Osteoblast (primary cell): ENCODE measurements at regions not wholly inside any gene's neighbourhood (a gene's known extent, or its start where the extent isn't known, plus 50 kb on each side); places are given as distances from the start of the nearest gene placed in this dataset.

Source experiments
- DNase-seq: peaks from one replicate; pipeline ENCODE4 v3.0.0; 2011; ENCODE audit warnings: low spot score, mixed read lengths; ENCODE audit not compliant: insufficient read length; ENCODE audit errors: missing footprints
- H2AFZ ChIP-seq: 2 replicates; pipeline ENCODE4 v1.6.0; 2011; ENCODE audit warnings: mild to moderate bottlenecking, low read length
- H3K27ac ChIP-seq: 2 replicates; pipeline ENCODE4 v1.5.1; 2011; ENCODE audit warnings: mild to moderate bottlenecking, low read depth, low read length, moderate library complexity
- H3K27me3 ChIP-seq: 2 replicates; pipeline ENCODE4 v1.6.0; 2012; ENCODE audit warnings: mild to moderate bottlenecking, control low read depth, inconsistent platforms, low read length, moderate library complexity; ENCODE audit not compliant: insufficient read depth
- H3K36me3 ChIP-seq: 2 replicates; pipeline ENCODE4 v1.5.1; 2011; ENCODE audit warnings: mild to moderate bottlenecking, low read length, control low read depth, moderate library complexity; ENCODE audit not compliant: insufficient read depth
- H3K4me1 ChIP-seq: 2 replicates; pipeline ENCODE4 v1.5.1; 2011; ENCODE audit warnings: mild to moderate bottlenecking, low read length, control low read depth, moderate library complexity; ENCODE audit not compliant: insufficient read depth
- H3K4me2 ChIP-seq: 2 replicates; pipeline ENCODE4 v1.6.0; 2011; ENCODE audit warnings: mild to moderate bottlenecking, low read length; ENCODE audit not compliant: insufficient read depth
- H3K4me3 ChIP-seq: fragments of 200-600 bp; sonication (generic); 3 replicates; pipeline ENCODE4 v1.5.1; 2012; ENCODE audit warnings: mild to moderate bottlenecking, low read length, inconsistent platforms; ENCODE audit not compliant: insufficient read depth
- H3K79me2 ChIP-seq: 2 replicates; pipeline ENCODE4 v1.6.0; 2012; ENCODE audit warnings: mild to moderate bottlenecking, low read length, control low read depth, inconsistent platforms; ENCODE audit not compliant: insufficient read depth
- H3K9me3 ChIP-seq: 2 replicates; pipeline ENCODE4 v1.5.1; 2011; ENCODE audit warnings: low read depth, low read length, control low read depth
- H4K20me1 ChIP-seq: 2 replicates; pipeline ENCODE4 v1.6.0; 2012; ENCODE audit warnings: mild to moderate bottlenecking, low read length, control low read depth; ENCODE audit not compliant: insufficient read depth
- CTCF ChIP-seq: IDR thresholded peaks from 2 replicates; pipeline ENCODE4 v1.5.1; 2011; ENCODE audit warnings: mild to moderate bottlenecking, low read depth, low read length, moderate library complexity; ENCODE audit errors: extremely low read depth

- no peak overlapping the region for H3K4me2 ChIP-seq
- no peak overlapping the region for H3K4me3 ChIP-seq
- H2AFZ ChIP-seq, result no peak overlapping the region
- H3K27ac ChIP-seq, result no peak overlapping the region
- no peaks in the 10 kb centered on the region for H3K36me3 ChIP-seq
- no peak for DNase-seq
- no peaks in the 10 kb centered on the region for H3K79me2 ChIP-seq
- H4K20me1 ChIP-seq, result no peaks in the 10 kb centered on the region
- no peak for TF ChIP-seq CTCF
- no peaks in the 10 kb centered on the region for H3K27me3 ChIP-seq
- no peaks in the 10 kb centered on the region for H3K9me3 ChIP-seq
- H3K4me1 ChIP-seq, result no peaks in the 10 kb centered on the region
Observed at GRCh38 chr4:58209551-58209950, 1099.4 kb upstream of the IGFBP7 start.

DNA sequence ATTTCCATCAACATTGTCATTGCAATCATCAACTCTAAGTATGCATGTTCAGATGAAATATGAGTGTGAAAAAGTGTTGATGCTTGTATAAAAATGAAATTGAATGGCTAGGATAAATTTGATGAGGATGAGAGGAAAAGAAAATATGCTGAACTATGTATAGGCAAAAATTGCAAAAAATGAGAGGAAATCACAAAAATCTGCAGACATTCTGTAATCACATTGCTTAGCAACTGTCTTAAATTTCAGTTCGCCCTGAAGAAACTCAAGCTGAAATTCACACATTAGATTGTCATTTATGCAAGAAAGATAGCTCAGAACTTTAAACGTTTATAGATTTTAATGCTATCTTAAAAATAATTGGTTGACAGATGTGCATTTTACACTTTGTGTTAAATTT lies 1098.8 kb upstream of the IGFBP7 start:
- H2AFZ ChIP-seq, result no peak overlapping the region
- no peaks in the 10 kb centered on the region for H3K79me2 ChIP-seq
- H3K27ac ChIP-seq, result no peak overlapping the region
- H3K4me1 ChIP-seq, result no peaks in the 10 kb centered on the region
- no peaks in the 10 kb centered on the region for H3K9me3 ChIP-seq
- H3K36me3 ChIP-seq, result no peaks in the 10 kb centered on the region
- no peak overlapping the region for H3K4me2 ChIP-seq
- H4K20me1 ChIP-seq, result no peaks in the 10 kb centered on the region
- H3K4me3 ChIP-seq, result no peak overlapping the region
- DNase-seq, result no peak
- H3K27me3 ChIP-seq, result no peaks in the 10 kb centered on the region
- TF ChIP-seq CTCF, result no peak

DNA sequence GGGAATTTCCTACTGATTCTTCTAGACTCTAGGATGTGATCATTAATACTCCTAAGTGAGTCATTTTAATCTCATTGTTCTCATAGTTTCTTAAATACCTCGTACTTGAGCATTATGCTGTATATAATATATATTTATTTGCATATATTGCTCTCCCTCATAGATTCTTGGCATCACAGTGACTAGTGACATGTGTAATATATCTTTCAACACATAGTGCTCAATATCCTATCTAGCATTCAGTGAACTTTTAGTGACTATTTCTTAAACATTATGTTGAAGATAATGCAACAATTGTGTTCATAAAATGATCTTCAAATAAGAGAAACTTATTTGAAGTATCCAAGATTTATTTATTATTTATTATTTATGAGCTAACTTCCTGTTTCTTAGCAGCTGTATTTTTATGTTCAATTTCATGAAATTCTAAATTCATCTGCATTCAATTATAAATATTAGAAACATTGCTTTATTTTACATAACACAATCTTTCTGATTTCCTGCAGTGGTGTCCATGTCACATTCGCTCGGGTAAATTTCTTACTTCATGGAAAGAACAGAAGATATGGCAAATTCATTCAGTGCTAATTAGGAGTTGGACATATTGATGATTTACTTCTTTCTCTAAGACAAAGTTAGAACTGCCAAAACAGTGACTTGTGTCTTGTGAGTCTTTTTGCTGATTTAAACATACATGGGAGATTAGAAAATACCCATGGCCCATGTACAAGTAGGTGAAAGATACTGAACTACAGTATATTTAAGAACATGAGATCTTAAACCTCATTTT lies 1095.5 kb upstream of the IGFBP7 start:
- Histone ChIP-seq H3K27ac (no peak overlapping the region), H4K20me1 (no peaks in the 10 kb centered on the region), H3K4me1 (no peaks in the 10 kb centered on the region), H3K4me3 (no peak overlapping the region), H3K4me2 (no peak overlapping the region), H3K27me3 (no peaks in the 10 kb centered on the region), H3K9me3 (no peaks in the 10 kb centered on the region), H3K36me3 (no peaks in the 10 kb centered on the region), H2AFZ (no peak overlapping the region), H3K79me2 (no peaks in the 10 kb centered on the region)
- no peak for DNase-seq
- TF ChIP-seq CTCF, result no peak

DNA sequence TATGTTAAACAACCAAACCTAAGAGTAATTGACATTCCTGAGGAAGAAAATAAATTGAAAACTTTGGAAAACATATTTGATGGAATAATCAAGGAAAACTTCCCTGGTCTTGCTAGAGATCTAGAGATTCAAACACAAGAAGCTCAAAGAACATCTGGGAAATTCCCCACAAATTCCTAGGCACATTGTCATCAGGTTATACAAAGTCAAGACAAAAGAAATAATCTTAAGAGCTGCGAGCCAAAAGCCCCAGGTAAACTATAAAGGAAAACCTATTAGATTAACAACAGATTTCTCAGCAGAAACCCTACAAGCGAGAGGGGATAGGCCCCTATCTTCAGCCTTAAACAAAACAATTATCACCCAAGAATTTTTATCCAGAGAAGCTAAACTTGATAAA lies 1082.0 kb upstream of the IGFBP7 start:
- no peaks in the 10 kb centered on the region for H4K20me1 ChIP-seq
- no peaks in the 10 kb centered on the region for H3K27me3 ChIP-seq
- H3K9me3 ChIP-seq, result peaks cover 2% of the 10 kb centered on the region
- no peak overlapping the region for H2AFZ ChIP-seq
- no peak for DNase-seq
- H3K4me2 ChIP-seq, result no peak overlapping the region
- no peak overlapping the region for H3K4me3 ChIP-seq
- no peak for TF ChIP-seq CTCF
- no peak overlapping the region for H3K27ac ChIP-seq
- H3K36me3 ChIP-seq, result no peaks in the 10 kb centered on the region
- H3K79me2 ChIP-seq, result no peaks in the 10 kb centered on the region
- no peaks in the 10 kb centered on the region for H3K4me1 ChIP-seq
